Lower lobe of right lung (tissue), 2 donors: ENCODE measurements at regions not wholly inside any gene's neighbourhood (a gene's known extent, or its start where the extent isn't known, plus 50 kb on each side); places are given as distances from the start of the nearest gene placed in this dataset.
A peak's percentile ranks its signal among the peaks of the same experiment; 100 is the strongest.

Source experiments
- ATAC-seq, 2 donors: fragments of 200-7000 bp; cut with Tn5 transposase; one replicate each; pipeline ENCODE4 v1.9.1; 2020 to 2022; ENCODE audit warnings: mild to moderate bottlenecking in 2 of 2, moderate library complexity in 2 of 2
- DNase-seq: peaks from one replicate; pipeline ENCODE4 v3.0.0-alpha.2; 2020
- H3K27ac ChIP-seq: fragments of 200-600 bp; one replicate; pipeline ENCODE4 v1.8.0; 2022
- H3K27me3 ChIP-seq: fragments of 200-600 bp; one replicate; pipeline ENCODE4 v1.8.0; 2022; ENCODE audit warnings: low read depth
- H3K36me3 ChIP-seq: fragments of 200-600 bp; one replicate; pipeline ENCODE4 v1.8.0; 2022; ENCODE audit warnings: mild to moderate bottlenecking
- H3K4me1 ChIP-seq: fragments of 200-600 bp; one replicate; pipeline ENCODE4 v1.8.0; 2022
- H3K4me3 ChIP-seq: fragments of 200-600 bp; one replicate; pipeline ENCODE4 v1.8.0; 2022; ENCODE audit warnings: mild to moderate bottlenecking
- H3K9me3 ChIP-seq: fragments of 200-600 bp; one replicate; pipeline ENCODE4 v1.8.0; 2022
- CTCF ChIP-seq: fragments of 200-600 bp; IDR thresholded peaks from one replicate; pipeline ENCODE4 v1.8.0; 2022; ENCODE audit warnings: antibody characterized with exemption, mild to moderate bottlenecking
- intact Hi-C: fragments of 100-400 bp; cut with DNase I; formaldehyde crosslinking; loops from one replicate; pipeline ENCODE4 v1.11.0; 2022
- donor health status: DM: no; HTN: yes; CAD: no; lungs with severe emphysema.

- no peaks in the 10 kb centered on the region for H3K9me3 ChIP-seq
- no peak overlapping the region for H3K4me3 ChIP-seq
- no peak for TF ChIP-seq CTCF
- intact Hi-C loops = no loop called here
- no peaks in the 10 kb centered on the region for H3K27me3 ChIP-seq
- peaks cover 11% of the 10 kb centered on the region for H3K36me3 ChIP-seq
- H3K27ac ChIP-seq = no peak overlapping the region
- H3K4me1 ChIP-seq = peaks cover 9% of the 10 kb centered on the region
- ATAC-seq (no peak), DNase-seq (no peak)
Measured at GRCh38 chr1:198876371-198876871, 237.6 kb downstream of the PTPRC start.

DNA sequence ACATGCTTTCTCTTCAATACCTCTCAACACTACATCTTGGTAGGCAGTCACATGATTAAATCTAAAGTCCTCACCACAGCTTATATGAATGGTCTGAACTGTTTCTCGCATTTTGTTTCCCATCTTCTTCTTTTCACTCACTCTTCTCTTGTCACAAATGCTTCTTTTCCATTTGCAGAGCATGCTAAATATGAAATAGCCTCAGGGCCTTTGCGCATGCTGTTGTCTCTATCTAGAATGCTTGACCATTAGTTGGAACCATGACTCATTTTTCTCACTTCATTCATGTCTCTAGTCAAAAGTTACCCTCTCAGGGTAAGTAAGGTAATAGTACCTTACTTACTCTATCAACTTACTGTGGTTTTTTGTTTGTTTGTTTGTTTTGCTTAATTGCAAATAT lies 239.7 kb downstream of the PTPRC start:
- Histone ChIP-seq H3K4me1 (peaks cover 9% of the 10 kb centered on the region), H3K9me3 (no peaks in the 10 kb centered on the region), H3K36me3 (peaks cover 11% of the 10 kb centered on the region), H3K27me3 (no peaks in the 10 kb centered on the region), H3K27ac (no peak overlapping the region), H3K4me3 (no peak overlapping the region)
- DNase-seq (no peak), ATAC-seq (no peak)
- intact Hi-C loops = no loop called here
- no peak for TF ChIP-seq CTCF

- ATAC-seq = no peak
- Histone ChIP-seq H3K4me1 (peaks cover 9% of the 10 kb centered on the region), H3K9me3 (no peaks in the 10 kb centered on the region), H3K27ac (no peak overlapping the region), H3K36me3 (peaks cover 11% of the 10 kb centered on the region), H3K27me3 (no peaks in the 10 kb centered on the region), H3K4me3 (no peak overlapping the region)
- TF ChIP-seq CTCF = no peak
- intact Hi-C loops = no loop called here
- DNase-seq = no peak
Measured at GRCh38 chr1:198879711-198880306, 241.0 kb downstream of the PTPRC start.

GRCh38 chr1:198880397-198880796 lies 241.6 kb downstream of the PTPRC start:
- DNase-seq = no peak
- no peak for TF ChIP-seq CTCF
- no peak for ATAC-seq
- H3K27ac ChIP-seq = no peak overlapping the region
- H3K4me1 ChIP-seq = peaks cover 9% of the 10 kb centered on the region
- no peak overlapping the region for H3K4me3 ChIP-seq
- no peaks in the 10 kb centered on the region for H3K9me3 ChIP-seq
- H3K27me3 ChIP-seq = no peaks in the 10 kb centered on the region
- H3K36me3 ChIP-seq = peaks cover 11% of the 10 kb centered on the region
- intact Hi-C loops = no loop called here

GRCh38 chr1:198880818-198881597 lies 242.2 kb downstream of the PTPRC start:
- Histone ChIP-seq H3K36me3 (peaks cover 11% of the 10 kb centered on the region), H3K27me3 (no peaks in the 10 kb centered on the region), H3K4me3 (no peak overlapping the region), H3K9me3 (no peaks in the 10 kb centered on the region), H3K4me1 (peaks cover 9% of the 10 kb centered on the region), H3K27ac (no peak overlapping the region)
- no peak for TF ChIP-seq CTCF
- intact Hi-C loops = no loop called here
- ATAC-seq (peak; percentile 67 to 70), DNase-seq (no peak)
